CD4-positive, alpha-beta T cell treated with Interleukin-2 at 100 ng/mL for 4 hours (primary cell): ENCODE measurements at regions not wholly inside any gene's neighbourhood (a gene's known extent, or its start where the extent isn't known, plus 50 kb on each side); places are given as distances from the start of the nearest gene placed in this dataset.

Experiments
- DNase-seq: peaks from one replicate; pipeline ENCODE4 v3.0.0-alpha.2; 2020; ENCODE audit warnings: low spot score

DNA sequence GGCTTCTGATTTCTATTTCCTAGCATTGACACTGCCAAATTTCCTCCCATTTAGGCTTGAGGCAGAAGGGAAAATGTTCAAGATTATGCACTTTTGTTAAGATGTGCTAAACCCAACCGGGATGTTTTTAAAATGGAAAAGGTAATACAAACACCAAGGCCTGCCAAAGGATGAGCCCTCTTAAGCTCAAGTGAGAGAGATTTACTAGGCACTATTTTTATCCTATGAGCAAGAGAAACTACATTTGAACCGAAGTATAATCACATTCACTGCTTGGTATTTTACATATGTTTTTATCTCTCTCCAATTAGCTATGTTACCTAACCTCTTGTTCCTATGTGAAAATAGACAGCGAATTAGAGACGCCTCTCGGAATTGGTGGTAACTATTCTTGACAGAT is 295.8 kb downstream of the GABRB3 start:
- DNase-seq = no peak

GRCh38 chr15:26475554-26475953 is 297.3 kb downstream of the GABRB3 start:
- DNase-seq = no peak

GRCh38 chr15:26472661-26473060 is 300.2 kb downstream of the GABRB3 start:
- no peak for DNase-seq

GRCh38 chr15:26461847-26462608 is 310.8 kb downstream of the GABRB3 start:
- no peak for DNase-seq

DNA sequence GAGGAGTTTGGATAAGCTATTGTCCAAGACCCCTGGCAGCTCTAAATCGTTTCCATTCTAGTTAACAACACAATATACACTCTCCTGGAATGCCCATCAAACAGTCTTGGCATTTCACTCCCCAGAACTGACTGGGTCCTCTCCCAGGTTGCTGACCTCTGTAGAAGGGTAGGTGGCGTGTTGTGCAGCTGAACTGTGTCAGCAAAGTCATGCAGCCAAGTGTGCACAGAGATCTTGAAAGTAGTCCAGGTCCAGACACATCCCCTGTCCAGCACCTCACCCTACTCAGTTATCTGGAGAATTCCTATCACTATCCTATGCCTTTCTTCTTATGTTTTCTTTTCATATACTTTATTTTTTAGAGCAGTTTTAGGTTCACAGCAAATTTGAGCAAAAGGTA is 312.7 kb downstream of the GABRB3 start:
- DNase-seq = no peak

DNA sequence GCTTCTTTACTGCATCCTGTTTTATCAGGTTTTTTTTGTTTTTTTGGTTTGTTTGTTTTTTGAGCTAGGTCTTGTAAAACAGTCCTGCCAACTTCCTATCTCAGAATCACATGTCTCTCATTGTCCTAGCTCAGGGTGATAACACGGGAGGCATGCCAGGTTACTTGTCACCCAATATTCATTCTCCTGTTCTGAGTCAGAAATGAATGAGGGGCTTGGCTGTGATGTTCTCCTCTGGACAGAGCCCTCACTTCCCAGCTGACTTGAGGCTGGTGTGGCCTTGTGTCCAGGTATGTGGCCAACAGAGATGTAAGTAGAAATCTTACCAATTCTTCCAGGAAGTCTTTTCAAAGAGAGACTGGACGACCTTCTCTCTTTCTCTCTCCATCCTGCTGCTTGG is 317.0 kb downstream of the GABRB3 start:
- DNase-seq = no peak

DNA sequence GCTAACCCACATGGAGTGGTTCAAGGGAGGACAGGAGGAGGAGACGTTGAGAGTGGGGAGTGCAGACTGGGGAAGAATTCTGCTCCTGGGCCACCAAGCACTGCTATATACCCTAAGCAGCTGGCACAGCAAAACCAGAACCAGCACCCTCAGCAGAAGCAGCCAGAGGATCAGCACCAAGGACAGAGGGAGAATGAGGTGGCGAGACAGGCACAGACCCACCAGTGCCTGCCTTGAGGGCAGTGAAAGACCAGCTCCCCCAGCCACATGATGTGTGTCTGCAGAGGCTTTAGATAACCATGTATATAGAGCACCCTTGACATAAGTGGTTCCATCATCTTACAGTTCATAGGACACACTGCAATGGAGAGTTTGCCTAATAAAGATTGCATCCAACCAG is 319.0 kb downstream of the GABRB3 start:
- no peak for DNase-seq

DNA sequence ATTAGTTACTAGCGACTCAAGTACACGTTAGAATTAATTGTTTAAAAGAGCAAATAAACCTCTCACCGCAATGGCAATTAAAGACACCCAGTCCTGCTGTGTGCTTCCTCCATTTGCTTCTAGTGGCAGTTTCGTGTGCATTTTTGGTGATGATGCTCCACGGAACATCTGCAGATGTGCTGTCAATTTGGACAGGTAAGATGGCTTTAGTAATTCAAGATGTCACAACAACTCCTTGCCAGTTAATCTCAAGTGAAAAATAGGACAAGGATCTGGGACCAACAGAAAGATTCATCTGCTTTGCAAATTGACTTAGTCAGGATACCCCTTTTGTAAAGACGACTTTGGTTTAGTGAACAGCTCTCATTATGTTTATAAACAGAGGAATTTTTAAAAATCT is 320.9 kb downstream of the GABRB3 start:
- no peak for DNase-seq

DNA sequence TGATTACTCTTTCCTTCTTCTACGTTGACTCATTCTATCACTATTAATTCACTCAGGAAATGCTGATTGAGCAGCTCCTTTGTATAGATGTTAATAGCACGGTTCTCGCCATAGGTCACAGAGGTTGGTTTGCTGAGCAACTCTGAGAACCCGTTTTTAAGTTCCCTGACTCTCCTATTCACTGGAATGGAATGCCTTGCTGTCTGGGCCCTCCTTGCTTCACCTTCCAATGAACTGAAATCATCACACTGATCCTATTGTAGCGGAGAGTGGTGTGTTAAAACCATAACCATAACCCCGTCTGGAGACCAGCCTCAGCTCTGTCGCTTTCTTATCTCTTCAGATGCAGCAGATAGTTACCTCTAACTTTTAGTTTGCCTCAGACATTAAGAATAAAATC is 323.6 kb downstream of the GABRB3 start:
- DNase-seq = no peak

DNA sequence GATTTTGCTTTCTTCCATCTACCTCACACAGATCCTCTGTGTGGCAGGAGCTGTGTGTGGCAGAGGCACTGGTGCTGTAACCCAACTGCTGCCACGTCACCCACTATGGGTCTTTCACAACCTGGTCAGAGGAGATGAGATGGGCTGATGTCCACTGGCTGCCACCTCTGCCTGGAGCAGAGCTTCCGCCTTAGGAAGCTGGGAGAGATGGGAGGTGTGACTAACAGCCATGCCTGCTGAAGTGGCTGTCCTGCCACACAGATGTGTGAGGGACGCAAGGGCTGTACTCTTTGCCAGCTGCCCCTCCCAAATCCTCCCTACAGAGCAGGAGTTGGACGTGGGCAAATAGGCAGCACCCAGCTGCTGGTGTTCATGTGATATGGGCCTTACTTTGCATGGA is 329.5 kb downstream of the GABRB3 start:
- no peak for DNase-seq

- no peak for DNase-seq
Observed at GRCh38 chr15:26442680-26443079, 330.2 kb downstream of the GABRB3 start.

GRCh38 chr15:26439681-26440080 is 333.2 kb downstream of the GABRB3 start:
- DNase-seq = no peak

- no peak for DNase-seq
Observed at GRCh38 chr15:26438718-26439117, 334.1 kb downstream of the GABRB3 start.

GRCh38 chr15:26438316-26438715 is 334.6 kb downstream of the GABRB3 start:
- no peak for DNase-seq

DNA sequence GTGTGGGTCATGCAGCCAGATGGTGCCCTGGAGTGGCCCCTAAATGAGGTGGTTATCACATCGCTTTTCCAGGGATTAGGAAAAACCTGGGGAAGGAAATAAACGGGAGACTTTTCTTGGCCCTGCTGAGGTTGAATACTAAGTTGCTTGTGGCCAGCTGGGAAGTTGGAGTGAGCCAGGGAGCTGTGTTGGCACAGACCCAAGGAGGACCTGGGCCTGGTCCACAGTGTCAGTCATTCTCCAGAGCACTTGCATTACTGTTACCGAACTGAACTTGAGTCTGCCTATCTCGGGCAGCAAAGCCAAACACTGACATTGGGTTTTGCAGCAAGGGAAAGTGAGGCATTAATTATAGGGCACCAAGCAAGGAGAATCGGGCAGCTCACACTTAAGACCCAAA is 339.0 kb downstream of the GABRB3 start:
- no peak for DNase-seq

- no peak for DNase-seq
Observed at GRCh38 chr15:26433060-26433459, 339.8 kb downstream of the GABRB3 start.

GRCh38 chr15:26421065-26421464 is 351.8 kb downstream of the GABRB3 start:
- DNase-seq = no peak

DNA sequence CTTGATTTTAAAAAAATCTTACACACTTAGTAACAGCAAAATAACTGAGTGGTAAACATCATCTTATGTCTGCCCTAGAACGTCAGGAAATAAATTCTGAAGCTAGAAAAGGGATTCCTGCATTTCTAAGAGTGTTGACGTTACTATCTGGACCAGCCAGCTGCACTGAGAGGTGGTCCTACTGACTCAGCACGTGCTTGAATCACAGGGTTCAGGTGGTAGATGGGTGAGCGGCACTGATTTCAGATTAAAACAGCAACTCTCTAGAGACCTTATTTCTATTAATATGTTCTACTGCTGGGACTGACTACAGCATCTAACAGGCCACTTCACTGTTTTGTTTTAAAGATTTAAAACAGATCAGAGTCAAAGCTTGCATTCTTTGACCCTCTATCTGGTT is 377.2 kb downstream of the GABRB3 start:
- no peak for DNase-seq

DNA sequence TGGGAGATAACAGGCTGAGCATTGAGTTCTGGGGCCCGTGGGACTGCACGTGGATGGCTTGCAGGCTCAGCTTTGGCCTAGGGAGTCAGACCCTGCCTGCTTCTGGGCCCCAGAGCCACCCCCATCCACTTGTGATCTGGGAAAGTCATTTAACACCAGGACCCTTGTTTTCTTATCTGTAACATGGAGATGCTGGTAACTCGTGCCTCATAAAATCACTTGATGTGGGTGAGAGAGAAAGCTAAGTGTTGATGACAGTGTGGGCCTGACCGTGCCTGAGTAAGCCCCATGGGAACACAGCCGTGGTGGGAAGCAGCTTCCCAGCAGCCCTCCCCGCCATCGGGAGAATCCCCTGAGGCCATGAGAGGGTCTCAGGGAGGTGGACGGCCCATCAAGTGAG is 378.1 kb downstream of the GABRB3 start:
- no peak for DNase-seq

DNA sequence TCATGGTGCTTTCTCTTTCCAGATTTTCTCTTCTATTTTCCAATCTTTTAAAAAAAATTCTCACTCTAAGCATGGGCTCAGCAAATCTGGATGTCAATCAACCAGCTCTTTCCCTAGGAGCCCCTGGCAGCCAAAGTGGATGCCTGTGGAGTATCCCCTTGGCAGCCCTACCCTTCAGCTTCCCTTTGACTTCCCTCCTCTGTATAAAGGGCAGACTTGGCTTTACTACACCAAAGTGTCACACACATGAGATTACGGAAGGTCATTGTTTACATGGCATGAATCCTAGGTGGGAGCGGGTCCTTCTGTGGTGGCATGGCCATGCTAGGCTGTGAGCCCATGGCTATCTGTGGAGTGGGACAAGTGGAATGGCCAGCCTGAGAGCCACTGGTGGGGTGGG is 379.9 kb downstream of the GABRB3 start:
- no peak for DNase-seq

- DNase-seq = no peak
Observed at GRCh38 chr15:26391567-26392194, 381.2 kb downstream of the GABRB3 start.

DNA sequence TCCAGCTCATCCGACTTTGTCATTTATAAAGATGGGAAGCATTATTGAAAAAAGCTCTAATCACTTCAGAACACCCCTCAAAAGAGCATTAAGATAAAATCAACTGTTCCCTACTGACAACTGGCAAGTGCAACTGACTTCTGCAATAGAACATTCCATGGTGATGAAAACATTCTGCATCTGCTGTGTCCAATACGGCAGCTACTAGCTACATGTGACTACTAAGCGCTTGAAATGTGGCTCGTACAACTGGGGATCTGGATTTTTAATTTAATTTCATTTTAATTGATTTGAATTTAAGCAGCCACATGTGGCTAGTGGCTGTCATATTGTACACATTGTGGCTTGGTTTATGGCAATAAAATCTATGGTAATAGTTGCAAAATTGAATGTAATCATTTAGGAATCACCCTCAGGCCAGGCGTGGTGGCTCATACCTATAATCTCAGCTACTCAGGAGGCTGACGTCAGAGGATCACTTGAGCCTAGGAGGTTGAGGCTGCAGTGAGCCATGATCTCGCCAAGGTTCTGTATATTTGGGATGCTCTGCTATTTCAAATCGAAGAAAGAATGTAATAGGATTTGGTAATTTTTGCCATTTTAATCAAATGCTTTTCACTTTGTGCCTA is 390.3 kb downstream of the GABRB3 start:
- no peak for DNase-seq

- no peak for DNase-seq
Observed at GRCh38 chr15:26378304-26378703, 394.6 kb downstream of the GABRB3 start.

DNA sequence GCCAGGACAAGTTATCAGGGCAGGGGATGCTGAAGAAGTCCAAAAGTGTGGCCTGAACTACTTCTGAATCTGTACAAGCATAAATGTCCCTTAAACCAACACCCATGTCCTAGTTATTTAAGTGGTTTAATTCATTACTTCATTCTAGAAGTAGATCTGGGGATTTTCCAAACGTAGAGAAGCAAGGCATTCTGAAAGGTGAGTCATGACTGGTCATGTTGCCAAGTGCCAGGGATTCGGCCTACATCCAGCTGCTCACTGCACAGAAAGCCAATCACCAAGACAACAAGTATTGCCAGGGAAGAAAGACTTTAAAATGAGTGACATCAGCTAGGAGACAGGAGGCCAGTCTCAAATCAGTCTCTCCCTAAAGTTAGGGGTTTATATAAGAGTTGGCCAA is 396.6 kb downstream of the GABRB3 start:
- no peak for DNase-seq
